ENCODE measurements at regions not wholly inside any gene's neighbourhood (a gene's known extent, or its start where the extent isn't known, plus 50 kb on each side); places are given as distances from the start of the nearest gene placed in this dataset.

DNA sequence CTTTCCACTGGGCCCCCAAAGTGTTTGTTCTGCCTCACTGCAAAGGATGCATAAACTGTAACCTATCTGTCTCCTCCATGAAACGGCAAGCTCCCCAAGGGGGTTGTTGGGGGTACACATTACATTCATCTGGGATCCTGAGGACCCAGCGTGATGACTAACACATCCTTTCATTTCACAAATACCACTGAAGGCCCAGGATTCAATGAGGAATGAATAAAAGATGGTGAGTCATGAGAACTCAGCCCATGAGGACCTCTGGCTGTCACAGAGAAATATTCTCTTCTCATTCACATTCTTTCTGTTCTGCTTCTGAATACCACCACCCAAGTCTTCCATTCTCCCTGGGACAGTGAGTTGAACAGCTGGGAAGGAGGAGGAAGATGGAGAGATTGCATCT lies 149.8 kb downstream of the RBFOX3 start:
- TF ChIP-seq, protein P1, sequence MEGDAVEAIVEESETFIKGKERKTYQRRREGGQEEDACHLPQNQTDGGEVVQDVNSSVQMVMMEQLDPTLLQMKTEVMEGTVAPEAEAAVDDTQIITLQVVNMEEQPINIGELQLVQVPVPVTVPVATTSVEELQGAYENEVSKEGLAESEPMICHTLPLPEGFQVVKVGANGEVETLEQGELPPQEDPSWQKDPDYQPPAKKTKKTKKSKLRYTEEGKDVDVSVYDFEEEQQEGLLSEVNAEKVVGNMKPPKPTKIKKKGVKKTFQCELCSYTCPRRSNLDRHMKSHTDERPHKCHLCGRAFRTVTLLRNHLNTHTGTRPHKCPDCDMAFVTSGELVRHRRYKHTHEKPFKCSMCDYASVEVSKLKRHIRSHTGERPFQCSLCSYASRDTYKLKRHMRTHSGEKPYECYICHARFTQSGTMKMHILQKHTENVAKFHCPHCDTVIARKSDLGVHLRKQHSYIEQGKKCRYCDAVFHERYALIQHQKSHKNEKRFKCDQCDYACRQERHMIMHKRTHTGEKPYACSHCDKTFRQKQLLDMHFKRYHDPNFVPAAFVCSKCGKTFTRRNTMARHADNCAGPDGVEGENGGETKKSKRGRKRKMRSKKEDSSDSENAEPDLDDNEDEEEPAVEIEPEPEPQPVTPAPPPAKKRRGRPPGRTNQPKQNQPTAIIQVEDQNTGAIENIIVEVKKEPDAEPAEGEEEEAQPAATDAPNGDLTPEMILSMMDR (IDR thresholded peaks at IDR 0.05; ENCODE audit: low read depth, low read length): no peak
- no peak for TF ChIP-seq MAX (IDR thresholded peaks at IDR 0.05; ENCODE audit: low read depth, low read length)
- TF ChIP-seq POLR2A (IDR thresholded peaks at IDR 0.05; ENCODE audit: extremely low read depth, insufficient read length): no peak
